Astrocyte (in vitro differentiated cells and primary cell): ENCODE measurements at regions not wholly inside any gene's neighbourhood (a gene's known extent, or its start where the extent isn't known, plus 50 kb on each side); places are given as distances from the start of the nearest gene placed in this dataset.

ENCODE experiments used
- CTCF ChIP-seq: IDR thresholded peaks from 2 replicates; pipeline ENCODE4 v1.5.1; 2011; ENCODE audit warnings: low read depth, mild to moderate bottlenecking, inconsistent platforms, low read length, moderate library complexity; ENCODE audit not compliant: insufficient read depth
- EZH2 ChIP-seq: IDR thresholded peaks from 2 replicates; pipeline ENCODE4 v1.6.1; 2012; ENCODE audit warnings: mild to moderate bottlenecking, low read length, inconsistent platforms; ENCODE audit not compliant: insufficient read depth

GRCh38 chr1:219467524-219467923 is 145.4 kb downstream of the ZC3H11B start:
- TF ChIP-seq CTCF (no peak), EZH2 (no peak)
